Superior temporal gyrus (tissue), 1 donor: ENCODE measurements at regions not wholly inside any gene's neighbourhood (a gene's known extent, or its start where the extent isn't known, plus 50 kb on each side); places are given as distances from the start of the nearest gene placed in this dataset.

ENCODE experiments used
- DNase-seq: peaks from one replicate; pipeline ENCODE4 v3.0.0-alpha.2; 2016; ENCODE audit errors: extremely low spot score

- no peak for DNase-seq
Observed at GRCh38 chr2:7971248-7971647, 710.6 kb upstream of the ID2 start.

DNA sequence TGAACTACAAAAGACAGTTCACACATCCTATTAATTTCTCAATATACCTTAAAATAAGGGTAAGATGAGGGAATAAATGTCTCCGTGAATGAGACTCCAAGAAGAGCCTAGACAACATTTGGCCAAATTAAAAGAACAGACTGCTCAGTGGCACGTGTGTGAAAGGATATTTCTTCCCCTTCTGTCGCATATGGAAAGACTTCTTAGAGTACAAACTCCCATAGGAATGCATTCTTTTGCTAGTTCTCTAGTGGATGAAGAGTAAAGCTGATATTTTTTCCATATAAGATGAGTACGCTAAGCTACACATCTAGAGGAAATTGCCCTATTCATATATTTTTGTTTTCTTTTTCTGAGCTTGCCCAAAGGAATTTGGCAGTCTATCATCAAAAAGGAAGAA lies 710.0 kb upstream of the ID2 start:
- DNase-seq: no peak

DNA sequence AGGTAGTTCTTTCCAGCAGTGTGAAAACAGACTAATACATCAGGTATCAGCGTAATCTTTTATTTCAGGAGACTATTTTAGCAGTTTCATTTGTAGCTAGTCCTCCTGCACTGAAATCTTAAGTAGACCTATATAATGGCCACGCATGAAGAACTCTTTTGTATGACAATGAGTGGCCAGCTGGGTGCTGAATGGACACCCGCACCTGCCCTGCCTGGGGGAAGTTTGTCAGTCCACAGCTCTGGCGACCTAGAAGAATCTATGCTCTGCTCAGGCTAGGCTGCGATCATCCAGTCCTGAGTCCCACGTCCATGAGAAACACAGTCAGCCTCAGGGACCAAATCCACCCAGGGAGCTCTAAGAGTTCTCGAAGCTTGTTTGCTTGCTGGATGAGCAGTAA lies 709.2 kb upstream of the ID2 start:
- no peak for DNase-seq

- DNase-seq: no peak
Observed at GRCh38 chr2:7973801-7974480, 707.9 kb upstream of the ID2 start.

GRCh38 chr2:7974936-7975335 lies 706.9 kb upstream of the ID2 start:
- DNase-seq: no peak

GRCh38 chr2:7976206-7976605 lies 705.6 kb upstream of the ID2 start:
- no peak for DNase-seq

DNA sequence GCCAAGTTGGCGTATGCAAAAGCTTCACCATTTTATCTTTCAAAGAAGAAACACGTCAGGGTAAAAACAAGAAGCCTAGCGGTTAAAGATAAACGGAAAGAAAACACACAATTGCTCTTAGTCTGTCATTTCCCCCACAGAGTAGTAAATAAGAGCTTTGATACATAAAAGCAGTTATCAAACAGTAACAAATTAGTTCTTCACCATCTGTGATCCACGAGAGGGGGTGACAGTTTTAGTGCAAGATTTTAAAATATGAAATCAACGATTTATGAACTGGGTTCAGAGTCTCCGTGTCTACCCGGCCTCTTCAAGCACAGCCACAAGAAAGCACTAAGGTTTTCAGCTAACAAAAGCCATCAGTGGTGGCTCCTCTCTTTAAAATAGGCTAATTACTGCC lies 703.9 kb upstream of the ID2 start:
- DNase-seq: no peak

- DNase-seq: no peak
Observed at GRCh38 chr2:7982054-7982453, 699.8 kb upstream of the ID2 start.

- no peak for DNase-seq
Observed at GRCh38 chr2:7983451-7983850, 698.4 kb upstream of the ID2 start.

- no peak for DNase-seq
Observed at GRCh38 chr2:7983912-7984311, 697.9 kb upstream of the ID2 start.

DNA sequence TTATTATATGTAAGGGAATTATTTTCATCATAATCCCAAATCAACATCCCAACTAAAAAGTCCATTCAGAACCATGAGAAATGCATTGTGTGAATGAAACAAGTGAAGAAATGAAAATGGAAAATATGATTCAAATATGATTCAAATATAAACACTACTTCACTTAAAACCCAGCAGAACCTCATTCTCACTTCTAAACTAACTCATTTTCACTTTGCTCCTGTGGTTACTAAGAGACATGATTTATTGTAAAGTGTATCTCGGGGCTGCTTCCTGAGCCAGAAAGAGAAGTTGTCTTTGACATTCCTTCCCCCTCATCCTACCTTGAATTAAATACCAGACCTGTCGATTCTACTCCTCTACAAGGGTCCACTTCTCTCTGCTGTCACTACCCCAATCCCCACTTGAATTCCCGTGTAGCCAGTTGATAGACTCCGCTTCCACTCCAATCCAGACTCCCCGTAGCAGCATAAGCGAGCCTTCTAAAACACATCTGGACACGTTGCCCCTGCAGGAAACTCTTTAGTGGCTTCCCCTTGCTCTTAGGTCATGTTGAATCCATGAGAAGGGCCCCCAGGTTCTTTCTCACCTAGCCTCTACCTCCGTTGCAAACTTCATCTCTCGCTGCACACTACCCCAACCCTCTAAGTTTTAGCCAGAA lies 697.0 kb upstream of the ID2 start:
- DNase-seq: no peak

- no peak for DNase-seq
Observed at GRCh38 chr2:7986431-7986830, 695.4 kb upstream of the ID2 start.

- DNase-seq: no peak
Observed at GRCh38 chr2:7987992-7988391, 693.9 kb upstream of the ID2 start.

- DNase-seq: no peak
Observed at GRCh38 chr2:7988440-7988839, 693.4 kb upstream of the ID2 start.

- DNase-seq: no peak
Observed at GRCh38 chr2:7989823-7990222, 692.0 kb upstream of the ID2 start.

- DNase-seq: no peak
Observed at GRCh38 chr2:7992612-7993602, 688.9 kb upstream of the ID2 start.

DNA sequence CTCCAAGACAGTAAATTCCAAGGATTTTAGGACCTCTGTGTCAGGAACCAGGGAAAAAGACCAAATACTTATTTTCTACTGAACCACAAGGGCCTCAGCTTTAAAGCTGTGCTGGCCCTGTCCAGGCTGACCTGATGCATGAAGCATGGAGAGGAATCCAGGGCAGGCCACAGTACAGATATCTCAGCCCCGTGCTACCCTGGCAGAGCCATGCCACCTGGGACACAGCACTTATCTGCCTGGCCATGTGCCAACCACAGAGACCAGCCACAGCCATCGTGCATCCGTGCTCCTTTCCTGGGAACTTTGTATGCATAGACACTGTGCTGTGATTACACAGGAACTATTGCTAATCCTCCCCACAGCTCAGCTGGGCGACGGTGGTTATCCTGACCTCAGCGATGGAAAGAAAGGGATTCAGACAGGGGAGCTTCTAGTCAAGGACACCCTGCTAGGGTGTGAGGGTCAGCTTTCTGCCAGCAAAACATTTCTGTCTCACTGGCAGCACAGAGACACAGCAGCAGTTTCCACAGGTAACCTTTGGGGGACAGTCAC lies 687.4 kb upstream of the ID2 start:
- DNase-seq: no peak

DNA sequence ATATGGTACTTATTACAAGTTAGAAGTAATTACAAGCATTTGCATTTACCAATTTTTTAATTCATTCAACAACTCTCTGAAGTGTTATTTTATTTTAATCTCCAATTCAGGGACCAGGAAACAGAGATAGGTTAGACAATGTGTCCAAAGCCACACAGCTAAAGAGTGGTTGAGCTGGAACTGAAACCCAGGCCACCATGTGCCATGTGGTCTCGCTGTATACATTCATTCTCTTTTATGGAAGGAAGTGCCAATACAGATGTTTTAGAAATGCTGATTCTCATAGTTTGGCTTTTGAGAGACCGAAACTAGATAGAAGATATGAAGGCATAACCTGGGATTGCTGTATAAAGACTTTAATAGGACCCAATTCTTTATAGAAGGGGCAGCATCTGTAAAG lies 684.6 kb upstream of the ID2 start:
- no peak for DNase-seq

DNA sequence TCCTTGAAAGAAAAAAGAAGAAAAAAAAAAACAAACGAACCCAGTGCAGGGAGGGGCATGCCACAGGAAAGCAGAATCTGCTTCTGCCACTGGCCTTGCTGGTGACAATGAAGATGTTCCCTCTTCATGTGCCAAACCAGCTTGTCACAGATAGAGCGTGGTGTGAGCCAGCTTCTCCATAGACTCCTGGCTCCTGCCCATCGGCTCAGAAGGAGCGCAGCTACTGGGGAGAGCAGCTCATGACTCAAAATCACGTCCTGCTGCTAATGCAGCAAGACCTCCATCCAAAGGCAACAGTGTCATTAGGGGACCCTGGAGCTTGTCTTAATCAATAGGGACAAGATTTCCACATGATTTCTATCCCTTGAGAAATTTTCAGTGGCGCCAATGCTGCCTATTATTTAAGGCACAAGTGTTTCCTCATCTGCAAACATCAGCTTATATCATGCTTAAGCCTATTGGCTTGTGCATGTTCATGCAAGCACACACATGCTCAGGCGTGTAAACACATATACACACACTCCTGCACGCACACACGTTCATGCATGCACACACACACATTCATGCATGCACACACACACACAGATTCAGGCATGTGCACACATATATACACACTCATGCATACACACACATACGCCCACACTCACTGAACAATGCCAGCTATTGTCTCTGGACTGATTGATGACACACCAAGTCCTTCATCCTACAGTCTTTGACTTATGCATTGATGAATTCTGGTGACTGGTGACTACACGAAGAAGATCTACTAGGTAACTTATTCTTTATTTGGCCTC lies 682.0 kb upstream of the ID2 start:
- peak; percentile 35 for DNase-seq

DNA sequence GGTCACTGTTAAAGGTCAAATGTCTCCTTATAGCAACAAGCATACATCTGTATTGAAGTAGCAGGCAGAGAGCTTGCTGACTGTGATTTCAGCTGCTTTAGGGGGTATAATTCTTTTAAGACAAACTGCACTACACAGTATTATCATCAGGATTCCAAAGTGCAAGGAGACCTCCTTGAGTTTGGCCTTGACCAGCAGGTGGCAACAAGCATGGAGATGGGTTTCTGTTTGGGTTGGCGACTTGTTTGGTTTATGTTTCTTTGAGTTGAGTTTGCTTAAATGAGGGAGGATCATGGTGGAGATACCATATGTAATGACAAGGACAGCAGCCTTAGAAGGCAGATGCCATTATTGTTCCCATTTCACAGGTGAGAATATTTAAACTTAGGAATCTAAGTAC lies 681.0 kb upstream of the ID2 start:
- no peak for DNase-seq

GRCh38 chr2:8002765-8003393 lies 679.0 kb upstream of the ID2 start:
- no peak for DNase-seq
